Stimulated activated CD4-positive, alpha-beta T cell treated with anti-CD3 and anti-CD28 coated beads, Interleukin-15, amount 100 ng/mL, for 1 hour (primary cell): ENCODE measurements at regions not wholly inside any gene's neighbourhood (a gene's known extent, or its start where the extent isn't known, plus 50 kb on each side); places are given as distances from the start of the nearest gene placed in this dataset.

Source experiments
- DNase-seq, 2 donors: peaks; one replicate each; pipeline ENCODE4 v3.0.0-alpha.2; 2020; ENCODE audit warnings: low read depth in 1 of 2, low spot score in 1 of 2

GRCh38 chr14:61226015-61226654, 55.0 kb downstream of the TMEM30B start:
- no peak for DNase-seq

GRCh38 chr14:61225344-61225743, 55.8 kb downstream of the TMEM30B start:
- no peak for DNase-seq

- DNase-seq: no peak
Measured at GRCh38 chr14:61223552-61223951, 57.6 kb downstream of the TMEM30B start.

GRCh38 chr14:61222388-61222787, 58.8 kb downstream of the TMEM30B start:
- no peak for DNase-seq

GRCh38 chr14:61221906-61222305, 59.2 kb downstream of the TMEM30B start:
- no peak for DNase-seq

- no peak for DNase-seq
Measured at GRCh38 chr14:61219673-61220072, 61.5 kb downstream of the TMEM30B start.

- no peak for DNase-seq
Measured at GRCh38 chr14:61219256-61219655, 61.9 kb downstream of the TMEM30B start.

- no peak for DNase-seq
Measured at GRCh38 chr14:61218767-61219166, 62.4 kb downstream of the TMEM30B start.

- no peak for DNase-seq
Measured at GRCh38 chr14:61218157-61218556, 63.0 kb downstream of the TMEM30B start.

- DNase-seq: no peak
Measured at GRCh38 chr14:61217516-61217915, 63.6 kb downstream of the TMEM30B start.

- DNase-seq: no peak
Measured at GRCh38 chr14:61215222-61216020, 65.7 kb downstream of the TMEM30B start.

GRCh38 chr14:61213920-61214319, 67.2 kb downstream of the TMEM30B start:
- no peak for DNase-seq

- DNase-seq: no peak
Measured at GRCh38 chr14:61213191-61213621, 67.9 kb downstream of the TMEM30B start.

GRCh38 chr14:61212546-61212945, 68.6 kb downstream of the TMEM30B start:
- no peak for DNase-seq

GRCh38 chr14:61211476-61212255, 69.5 kb downstream of the TMEM30B start:
- DNase-seq: no peak

- no peak for DNase-seq
Measured at GRCh38 chr14:61203081-61203753, 77.9 kb downstream of the TMEM30B start.

GRCh38 chr14:61202124-61202523, 79.0 kb downstream of the TMEM30B start:
- DNase-seq: no peak

GRCh38 chr14:61201171-61201570, 80.0 kb downstream of the TMEM30B start:
- DNase-seq: no peak

- DNase-seq: no peak
Measured at GRCh38 chr14:61197416-61197815, 83.7 kb downstream of the TMEM30B start.

- no peak for DNase-seq
Measured at GRCh38 chr14:61196792-61197191, 84.3 kb downstream of the TMEM30B start.

- no peak for DNase-seq
Measured at GRCh38 chr14:61196034-61196433, 85.1 kb downstream of the TMEM30B start.
